Peyer's patch (tissue), 4 donors: ENCODE measurements at regions not wholly inside any gene's neighbourhood (a gene's known extent, or its start where the extent isn't known, plus 50 kb on each side); places are given as distances from the start of the nearest gene placed in this dataset.

Experiments
- CTCF ChIP-seq, 6 experiments: fragments of 450-650 bp in 4 of 6; fragments of 200-600 bp in 2 of 6; sonication (generic) in 1 of 6; IDR thresholded peaks; one replicate each; pipeline ENCODE4 v1.5.1; 2017 to 2019; ENCODE audit warnings: antibody characterized with exemption in 6 of 6, mild to moderate bottlenecking in 3 of 6, moderate library complexity in 1 of 6
- POLR2A ChIP-seq, 2 donors: fragments of 450-650 bp; IDR thresholded peaks; one replicate each; pipeline ENCODE4 v1.5.1; 2017; ENCODE audit warnings: antibody characterized with exemption in 2 of 2, mild to moderate bottlenecking in 2 of 2, moderate library complexity in 2 of 2

DNA sequence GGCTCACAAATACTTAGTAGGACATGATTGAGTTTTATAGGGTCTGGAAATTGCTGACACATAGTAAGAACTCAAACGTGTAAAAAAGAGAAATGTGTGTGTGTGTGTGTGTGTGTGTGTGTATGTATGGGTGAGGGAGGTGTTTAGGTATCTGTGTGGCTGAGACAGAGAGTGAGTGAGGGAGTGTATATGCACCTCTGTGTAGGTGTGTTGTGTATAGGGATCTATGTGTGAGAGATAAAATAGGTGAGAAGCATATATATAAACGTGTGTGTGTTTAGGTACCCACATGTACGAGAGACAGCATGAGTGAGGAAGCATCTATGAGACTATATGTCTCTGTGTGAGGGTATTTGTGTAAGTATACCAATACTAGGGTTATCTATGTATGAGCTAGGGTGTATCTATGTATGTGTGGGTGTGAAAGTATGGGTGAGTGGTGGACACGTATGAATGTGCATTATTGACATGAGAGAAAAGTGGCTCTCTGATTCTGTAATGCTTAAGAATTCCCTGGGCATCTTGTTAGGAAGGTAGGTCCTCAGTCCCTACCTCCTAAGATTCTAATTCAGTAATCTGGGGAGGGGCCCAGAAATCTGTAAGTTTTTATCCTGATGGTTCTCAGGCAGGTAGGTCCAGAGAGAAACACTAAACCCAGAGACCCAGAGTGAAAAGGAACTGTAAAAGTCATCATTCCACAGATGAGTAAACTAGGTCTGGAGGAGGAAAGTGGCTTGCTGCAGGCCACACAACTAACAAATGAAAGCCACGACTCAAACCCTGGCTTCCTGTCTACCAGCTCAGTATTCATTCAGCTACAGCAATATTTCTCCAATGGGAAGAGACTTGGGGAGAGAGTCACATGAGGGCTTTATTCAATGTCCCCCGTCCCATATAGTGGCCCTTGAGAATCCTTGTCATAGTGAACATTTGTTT lies 237.0 kb downstream of the IDS start:
- TF ChIP-seq POLR2A (IDR thresholded peaks at IDR 0.05) = no peak
- TF ChIP-seq CTCF (IDR thresholded peaks at IDR 0.05) = no peak
